OCI-LY1 (cell line): ENCODE measurements at regions not wholly inside any gene's neighbourhood (a gene's known extent, or its start where the extent isn't known, plus 50 kb on each side); places are given as distances from the start of the nearest gene placed in this dataset.

Experiments
- H2AFZ ChIP-seq: fragments of 200-600 bp; sonication (generic), shearing (Covaris generic); 2 replicates; pipeline ENCODE4 v1.6.0; 2014; ENCODE audit warnings: antibody characterized with exemption, mild to moderate bottlenecking, low read length
- H3F3A ChIP-seq: fragments of 200-600 bp; sonication (generic), shearing (Covaris generic); 2 replicates; pipeline ENCODE4 v1.6.0; 2014; ENCODE audit warnings: mild to moderate bottlenecking, antibody characterized with exemption, low read length, moderate library complexity; ENCODE audit not compliant: insufficient read depth
- H3K27ac ChIP-seq: fragments of 200-600 bp; sonication (generic); 2 replicates; pipeline ENCODE4 v1.5.1; 2014; ENCODE audit warnings: low read length, mixed run types, mild to moderate bottlenecking, low read depth; ENCODE audit not compliant: poor library complexity, severe bottlenecking
- H3K27me3 ChIP-seq: fragments of 200-600 bp; sonication (generic); 2 replicates; pipeline ENCODE4 v1.6.0; 2014; ENCODE audit warnings: antibody characterized with exemption, mild to moderate bottlenecking, low read length, moderate library complexity; ENCODE audit not compliant: insufficient read depth
- H3K36me3 ChIP-seq: fragments of 200-600 bp; sonication (generic); 2 replicates; pipeline ENCODE4 v1.6.1; 2014; ENCODE audit warnings: mild to moderate bottlenecking, antibody characterized with exemption, low read length, moderate library complexity, mixed read lengths; ENCODE audit not compliant: insufficient read depth
- H3K4me1 ChIP-seq: fragments of 200-600 bp; sonication (generic); 2 replicates; pipeline ENCODE4 v1.5.1; 2014; ENCODE audit warnings: mild to moderate bottlenecking, low read length, moderate library complexity; ENCODE audit not compliant: insufficient read depth, severe bottlenecking
- H3K4me2 ChIP-seq: fragments of 200-600 bp; sonication (generic), shearing (Covaris generic); 2 replicates; pipeline ENCODE4 v1.6.1; 2014; ENCODE audit warnings: low read length
- H3K4me3 ChIP-seq: fragments of 200-600 bp; sonication (generic); 2 replicates; pipeline ENCODE4 v1.5.1; 2014; ENCODE audit warnings: low read length, low read depth, mild to moderate bottlenecking, mixed read lengths; ENCODE audit not compliant: poor library complexity, severe bottlenecking
- H3K79me2 ChIP-seq: fragments of 200-600 bp; shearing (Covaris generic); 2 replicates; pipeline ENCODE4 v1.6.1; 2016; ENCODE audit warnings: mixed run types, low read length, mixed read lengths; ENCODE audit not compliant: insufficient read depth
- H3K9ac ChIP-seq: fragments of 200-600 bp; sonication (generic), shearing (Covaris generic); 2 replicates; pipeline ENCODE4 v1.6.1; 2014; ENCODE audit warnings: mild to moderate bottlenecking, low read length, mixed read lengths
- H3K9me2 ChIP-seq: fragments of 200-600 bp; sonication (generic), shearing (Covaris generic); 2 replicates; pipeline ENCODE4 v1.6.1; 2014; ENCODE audit warnings: low read depth, mild to moderate bottlenecking, low read length, mixed read lengths
- H3K9me3 ChIP-seq: fragments of 200-600 bp; shearing (Covaris generic); 2 replicates; pipeline ENCODE4 v1.6.1; 2014; ENCODE audit warnings: low read length, mixed read lengths
- H4K20me1 ChIP-seq: fragments of 200-600 bp; sonication (generic), shearing (Covaris generic); 2 replicates; pipeline ENCODE4 v1.6.0; 2016; ENCODE audit warnings: mild to moderate bottlenecking, low read length; ENCODE audit not compliant: insufficient read depth
- EZH2 ChIP-seq: fragments of 200-600 bp; sonication (generic), shearing (Covaris generic); IDR thresholded peaks from 2 replicates; pipeline ENCODE4 v1.8.0; 2017; ENCODE audit warnings: borderline replicate concordance, mixed run types, mild to moderate bottlenecking, antibody characterized with exemption, low read length, moderate library complexity, mixed read lengths
- TF ChIP-seq, protein P1 (sequence below): fragments of 200-600 bp; sonication (generic), shearing (Covaris generic); IDR thresholded peaks from 2 replicates; pipeline ENCODE4 v1.5.1; 2017; ENCODE audit warnings: mild to moderate bottlenecking, antibody characterized with exemption, low read length, moderate library complexity, mixed read lengths

DNA sequence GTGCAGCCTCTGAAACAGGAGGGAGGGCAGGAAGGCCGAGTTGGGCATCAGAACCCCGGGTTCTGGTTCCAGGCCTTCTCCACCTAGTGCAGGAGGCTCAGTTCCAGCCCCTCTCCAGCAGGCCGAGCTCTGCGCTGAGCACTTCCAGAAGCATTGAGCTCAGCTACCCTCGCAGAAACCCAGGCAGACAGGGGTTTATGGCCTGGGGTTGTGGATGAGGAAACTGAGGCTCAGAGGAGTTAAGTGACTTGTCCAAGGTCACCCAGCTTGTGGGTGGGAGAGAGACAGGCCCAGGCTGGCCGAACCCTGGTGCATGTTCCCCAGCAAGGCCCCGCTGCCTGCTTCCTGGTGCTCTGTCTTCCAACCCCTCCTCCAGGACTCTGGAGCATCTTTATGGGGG lies 348.9 kb downstream of the PTPRU start:
- Histone ChIP-seq H3K4me2 (no peak overlapping the region), H3K27me3 (0 out of 2 replicates have a peak, but pooled peaks cover 9% of the 10 kb centered on the region), H3K79me2 (no peaks in the 10 kb centered on the region), H2AFZ (no peak overlapping the region), H4K20me1 (no peaks in the 10 kb centered on the region), H3K36me3 (no peaks in the 10 kb centered on the region), H3K27ac (no peak overlapping the region), H3F3A (no peaks in the 10 kb centered on the region), H3K9me3 (no peaks in the 10 kb centered on the region), H3K4me1 (no peaks in the 10 kb centered on the region), H3K9me2 (no peaks in the 10 kb centered on the region), H3K9ac (no peak overlapping the region), H3K4me3 (no peak overlapping the region)
- TF ChIP-seq, protein P1, sequence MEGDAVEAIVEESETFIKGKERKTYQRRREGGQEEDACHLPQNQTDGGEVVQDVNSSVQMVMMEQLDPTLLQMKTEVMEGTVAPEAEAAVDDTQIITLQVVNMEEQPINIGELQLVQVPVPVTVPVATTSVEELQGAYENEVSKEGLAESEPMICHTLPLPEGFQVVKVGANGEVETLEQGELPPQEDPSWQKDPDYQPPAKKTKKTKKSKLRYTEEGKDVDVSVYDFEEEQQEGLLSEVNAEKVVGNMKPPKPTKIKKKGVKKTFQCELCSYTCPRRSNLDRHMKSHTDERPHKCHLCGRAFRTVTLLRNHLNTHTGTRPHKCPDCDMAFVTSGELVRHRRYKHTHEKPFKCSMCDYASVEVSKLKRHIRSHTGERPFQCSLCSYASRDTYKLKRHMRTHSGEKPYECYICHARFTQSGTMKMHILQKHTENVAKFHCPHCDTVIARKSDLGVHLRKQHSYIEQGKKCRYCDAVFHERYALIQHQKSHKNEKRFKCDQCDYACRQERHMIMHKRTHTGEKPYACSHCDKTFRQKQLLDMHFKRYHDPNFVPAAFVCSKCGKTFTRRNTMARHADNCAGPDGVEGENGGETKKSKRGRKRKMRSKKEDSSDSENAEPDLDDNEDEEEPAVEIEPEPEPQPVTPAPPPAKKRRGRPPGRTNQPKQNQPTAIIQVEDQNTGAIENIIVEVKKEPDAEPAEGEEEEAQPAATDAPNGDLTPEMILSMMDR, result no peak
- no peak for TF ChIP-seq EZH2

GRCh38 chr1:29584776-29585175 lies 348.5 kb downstream of the PTPRU start:
- H3K79me2 ChIP-seq, result no peaks in the 10 kb centered on the region
- no peaks in the 10 kb centered on the region for H3K9me3 ChIP-seq
- H3K27ac ChIP-seq, result no peak overlapping the region
- no peak overlapping the region for H3K4me2 ChIP-seq
- no peaks in the 10 kb centered on the region for H3K9me2 ChIP-seq
- TF ChIP-seq EZH2, result no peak
- TF ChIP-seq, protein P1, result no peak
- H3K4me1 ChIP-seq, result no peaks in the 10 kb centered on the region
- no peak overlapping the region for H3K4me3 ChIP-seq
- no peak overlapping the region for H3K9ac ChIP-seq
- H3F3A ChIP-seq, result no peaks in the 10 kb centered on the region
- H3K27me3 ChIP-seq, result 0 out of 2 replicates have a peak, but pooled peaks cover 9% of the 10 kb centered on the region
- no peaks in the 10 kb centered on the region for H4K20me1 ChIP-seq
- no peak overlapping the region for H2AFZ ChIP-seq
- no peaks in the 10 kb centered on the region for H3K36me3 ChIP-seq

- no peak overlapping the region for H3K9ac ChIP-seq
- H3K36me3 ChIP-seq, result no peaks in the 10 kb centered on the region
- no peaks in the 10 kb centered on the region for H3K9me3 ChIP-seq
- H3K9me2 ChIP-seq, result no peaks in the 10 kb centered on the region
- no peaks in the 10 kb centered on the region for H3K79me2 ChIP-seq
- H4K20me1 ChIP-seq, result no peaks in the 10 kb centered on the region
- no peaks in the 10 kb centered on the region for H3F3A ChIP-seq
- TF ChIP-seq, protein P1, result no peak
- TF ChIP-seq EZH2, result no peak
- no peak overlapping the region for H3K4me3 ChIP-seq
- 0 out of 2 replicates have a peak, but pooled peaks cover 9% of the 10 kb centered on the region for H3K27me3 ChIP-seq
- no peak overlapping the region for H3K4me2 ChIP-seq
- no peaks in the 10 kb centered on the region for H3K4me1 ChIP-seq
- no peak overlapping the region for H2AFZ ChIP-seq
- no peak overlapping the region for H3K27ac ChIP-seq
Observed at GRCh38 chr1:29584362-29584761, 348.0 kb downstream of the PTPRU start.
